PC-9 (cell line): ENCODE measurements at regions not wholly inside any gene's neighbourhood (a gene's known extent, or its start where the extent isn't known, plus 50 kb on each side); places are given as distances from the start of the nearest gene placed in this dataset.

Experiments
- EZH2 ChIP-seq: fragments of 200-600 bp; sonication (generic); IDR thresholded peaks from 2 replicates; pipeline ENCODE4 v1.8.0; 2017; ENCODE audit warnings: antibody characterized with exemption, low read depth
- TF ChIP-seq, protein P1 (sequence below): fragments of 200-600 bp; sonication (generic); conservative IDR thresholded peaks from 2 replicates; pipeline ENCODE4 v1.6.1; 2017; ENCODE audit warnings: mixed run types, antibody characterized with exemption, mild to moderate bottlenecking, moderate library complexity

DNA sequence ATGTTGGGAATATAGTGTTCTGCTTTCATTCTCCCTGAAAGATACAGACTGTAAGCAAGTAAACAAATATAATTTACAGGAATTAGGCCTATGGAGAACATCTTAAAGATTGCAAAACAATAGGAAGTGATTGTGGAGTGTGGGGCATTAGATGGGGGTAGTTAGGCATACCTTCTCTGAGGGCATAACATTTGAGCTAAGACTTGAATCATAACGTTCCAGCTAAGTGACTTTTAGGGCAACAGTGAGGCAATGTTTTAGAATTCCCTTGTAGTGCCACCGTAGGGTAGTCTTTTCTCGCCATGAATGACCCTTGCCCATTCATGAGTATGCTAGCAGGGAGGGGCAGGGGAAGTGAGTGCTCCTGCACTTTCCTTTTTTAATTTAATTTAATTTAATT, 173.3 kb downstream of the SPATA31D1 start:
- TF ChIP-seq, protein P1, sequence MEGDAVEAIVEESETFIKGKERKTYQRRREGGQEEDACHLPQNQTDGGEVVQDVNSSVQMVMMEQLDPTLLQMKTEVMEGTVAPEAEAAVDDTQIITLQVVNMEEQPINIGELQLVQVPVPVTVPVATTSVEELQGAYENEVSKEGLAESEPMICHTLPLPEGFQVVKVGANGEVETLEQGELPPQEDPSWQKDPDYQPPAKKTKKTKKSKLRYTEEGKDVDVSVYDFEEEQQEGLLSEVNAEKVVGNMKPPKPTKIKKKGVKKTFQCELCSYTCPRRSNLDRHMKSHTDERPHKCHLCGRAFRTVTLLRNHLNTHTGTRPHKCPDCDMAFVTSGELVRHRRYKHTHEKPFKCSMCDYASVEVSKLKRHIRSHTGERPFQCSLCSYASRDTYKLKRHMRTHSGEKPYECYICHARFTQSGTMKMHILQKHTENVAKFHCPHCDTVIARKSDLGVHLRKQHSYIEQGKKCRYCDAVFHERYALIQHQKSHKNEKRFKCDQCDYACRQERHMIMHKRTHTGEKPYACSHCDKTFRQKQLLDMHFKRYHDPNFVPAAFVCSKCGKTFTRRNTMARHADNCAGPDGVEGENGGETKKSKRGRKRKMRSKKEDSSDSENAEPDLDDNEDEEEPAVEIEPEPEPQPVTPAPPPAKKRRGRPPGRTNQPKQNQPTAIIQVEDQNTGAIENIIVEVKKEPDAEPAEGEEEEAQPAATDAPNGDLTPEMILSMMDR, result no peak
- TF ChIP-seq EZH2, result no peak
